Tibial nerve (tissue), 4 donors: ENCODE measurements at regions not wholly inside any gene's neighbourhood (a gene's known extent, or its start where the extent isn't known, plus 50 kb on each side); places are given as distances from the start of the nearest gene placed in this dataset.

Experiments
- EP300 ChIP-seq, 2 donors: sonication (generic); formaldehyde crosslinking; IDR thresholded peaks; one replicate each; pipeline ENCODE4 v1.6.1; 2017; ENCODE audit warnings: antibody characterized with exemption in 2 of 2, mild to moderate bottlenecking in 1 of 2
- POLR2A ChIP-seq, 2 donors: fragments of 450-650 bp; IDR thresholded peaks; one replicate each; pipeline ENCODE4 v1.6.1; 2017; ENCODE audit warnings: antibody characterized with exemption in 2 of 2, mild to moderate bottlenecking in 2 of 2, moderate library complexity in 2 of 2
- TF ChIP-seq, protein P1 (sequence below), 5 experiments: fragments of 200-600 bp in 3 of 5; fragments of 450-650 bp in 2 of 5; sonication (generic) in 3 of 5; IDR thresholded peaks; one replicate each; pipeline ENCODE4 v1.5.1; 2016 to 2019; ENCODE audit warnings: antibody characterized with exemption in 5 of 5, mild to moderate bottlenecking in 3 of 5, moderate library complexity in 2 of 5

GRCh38 chr1:221272940-221273339 lies 393.7 kb downstream of the HLX start:
- TF ChIP-seq, protein P1, sequence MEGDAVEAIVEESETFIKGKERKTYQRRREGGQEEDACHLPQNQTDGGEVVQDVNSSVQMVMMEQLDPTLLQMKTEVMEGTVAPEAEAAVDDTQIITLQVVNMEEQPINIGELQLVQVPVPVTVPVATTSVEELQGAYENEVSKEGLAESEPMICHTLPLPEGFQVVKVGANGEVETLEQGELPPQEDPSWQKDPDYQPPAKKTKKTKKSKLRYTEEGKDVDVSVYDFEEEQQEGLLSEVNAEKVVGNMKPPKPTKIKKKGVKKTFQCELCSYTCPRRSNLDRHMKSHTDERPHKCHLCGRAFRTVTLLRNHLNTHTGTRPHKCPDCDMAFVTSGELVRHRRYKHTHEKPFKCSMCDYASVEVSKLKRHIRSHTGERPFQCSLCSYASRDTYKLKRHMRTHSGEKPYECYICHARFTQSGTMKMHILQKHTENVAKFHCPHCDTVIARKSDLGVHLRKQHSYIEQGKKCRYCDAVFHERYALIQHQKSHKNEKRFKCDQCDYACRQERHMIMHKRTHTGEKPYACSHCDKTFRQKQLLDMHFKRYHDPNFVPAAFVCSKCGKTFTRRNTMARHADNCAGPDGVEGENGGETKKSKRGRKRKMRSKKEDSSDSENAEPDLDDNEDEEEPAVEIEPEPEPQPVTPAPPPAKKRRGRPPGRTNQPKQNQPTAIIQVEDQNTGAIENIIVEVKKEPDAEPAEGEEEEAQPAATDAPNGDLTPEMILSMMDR (IDR thresholded peaks at IDR 0.05): no peak
- TF ChIP-seq EP300 (IDR thresholded peaks at IDR 0.05) (no peak), POLR2A (IDR thresholded peaks at IDR 0.05) (no peak)
